Pulmonary artery endothelial cell (primary cell): ENCODE measurements at regions not wholly inside any gene's neighbourhood (a gene's known extent, or its start where the extent isn't known, plus 50 kb on each side); places are given as distances from the start of the nearest gene placed in this dataset.

ENCODE experiments used
- DNase-seq: peaks from one replicate; pipeline ENCODE4 v3.0.0-alpha.2; 2011; ENCODE audit warnings: low read depth, low spot score

- no peak for DNase-seq
These were observed 50.6 kb upstream of the ZNF385D start for GRCh38 chr3:21801631-21802030.

- no peak for DNase-seq
These were observed 52.6 kb upstream of the ZNF385D start for GRCh38 chr3:21803604-21804003.

- DNase-seq = no peak
These were observed 53.3 kb upstream of the ZNF385D start for GRCh38 chr3:21804330-21804729.

GRCh38 chr3:21806733-21807132 is 55.7 kb upstream of the ZNF385D start:
- no peak for DNase-seq

GRCh38 chr3:21825684-21826083 is 74.7 kb upstream of the ZNF385D start:
- DNase-seq = no peak

- DNase-seq = no peak
These were observed 75.4 kb upstream of the ZNF385D start for GRCh38 chr3:21826416-21826815.

- no peak for DNase-seq
These were observed 79.5 kb upstream of the ZNF385D start for GRCh38 chr3:21830541-21830940.

- no peak for DNase-seq
These were observed 84.3 kb upstream of the ZNF385D start for GRCh38 chr3:21835264-21835663.

GRCh38 chr3:21836227-21836626 is 85.2 kb upstream of the ZNF385D start:
- DNase-seq = no peak

- no peak for DNase-seq
These were observed 88.2 kb upstream of the ZNF385D start for GRCh38 chr3:21839176-21839575.

- no peak for DNase-seq
These were observed 88.6 kb upstream of the ZNF385D start for GRCh38 chr3:21839592-21839991.

- no peak for DNase-seq
These were observed 96.0 kb upstream of the ZNF385D start for GRCh38 chr3:21847005-21847404.

GRCh38 chr3:21859124-21860081 is 108.4 kb upstream of the ZNF385D start:
- DNase-seq = no peak

- DNase-seq = no peak
These were observed 109.1 kb upstream of the ZNF385D start for GRCh38 chr3:21860082-21860475.

- DNase-seq = no peak
These were observed 109.6 kb upstream of the ZNF385D start for GRCh38 chr3:21860657-21861056.

GRCh38 chr3:21876782-21877181 is 125.8 kb upstream of the ZNF385D start:
- no peak for DNase-seq

- no peak for DNase-seq
These were observed 126.3 kb upstream of the ZNF385D start for GRCh38 chr3:21877214-21877754.

GRCh38 chr3:21879184-21879886 is 128.3 kb upstream of the ZNF385D start:
- DNase-seq = no peak

- no peak for DNase-seq
These were observed 137.6 kb upstream of the ZNF385D start for GRCh38 chr3:21888656-21889055.

GRCh38 chr3:21889166-21889565 is 138.2 kb upstream of the ZNF385D start:
- no peak for DNase-seq

- DNase-seq = no peak
These were observed 141.1 kb upstream of the ZNF385D start for GRCh38 chr3:21892104-21892503.

- no peak for DNase-seq
These were observed 142.2 kb upstream of the ZNF385D start for GRCh38 chr3:21893242-21893641.
